ENCODE measurements at regions not wholly inside any gene's neighbourhood (a gene's known extent, or its start where the extent isn't known, plus 50 kb on each side); places are given as distances from the start of the nearest gene placed in this dataset.
"Not testable (repeated sequence)": the region's sequence is repeated elsewhere in the genome, so short reads cannot be mapped to it uniquely, and the experiment has no call there.

- no peak for DNase-seq (ENCODE audit: low read depth)
Measured at GRCh38 chr17:43315858-43316521, 82.2 kb upstream of the RNU2-1 start.

DNA sequence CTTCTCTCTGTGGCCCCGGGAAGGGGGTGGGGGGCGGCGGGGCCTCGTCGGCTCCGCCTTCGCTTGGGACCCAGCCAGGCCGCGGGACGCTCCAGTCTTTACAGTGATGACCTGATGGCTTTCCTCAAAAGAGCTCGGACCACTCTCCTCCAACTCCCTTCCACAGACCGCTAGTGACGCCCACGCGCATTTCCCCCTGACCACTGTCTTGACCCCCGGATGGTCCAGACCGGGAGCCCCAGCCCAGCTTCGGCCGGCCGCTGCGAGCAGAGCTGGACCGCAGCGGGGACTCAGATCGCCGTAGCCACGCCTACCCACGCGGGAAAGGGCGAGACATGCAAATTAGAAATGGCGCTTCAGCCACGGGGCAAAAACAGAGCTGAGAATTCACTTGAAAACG is 81.6 kb upstream of the RNU2-1 start:
- DNase-seq (ENCODE audit: low read depth), result no peak

GRCh38 chr17:43314611-43315011 is 80.8 kb upstream of the RNU2-1 start:
- no peak for DNase-seq (ENCODE audit: low read depth)

DNA sequence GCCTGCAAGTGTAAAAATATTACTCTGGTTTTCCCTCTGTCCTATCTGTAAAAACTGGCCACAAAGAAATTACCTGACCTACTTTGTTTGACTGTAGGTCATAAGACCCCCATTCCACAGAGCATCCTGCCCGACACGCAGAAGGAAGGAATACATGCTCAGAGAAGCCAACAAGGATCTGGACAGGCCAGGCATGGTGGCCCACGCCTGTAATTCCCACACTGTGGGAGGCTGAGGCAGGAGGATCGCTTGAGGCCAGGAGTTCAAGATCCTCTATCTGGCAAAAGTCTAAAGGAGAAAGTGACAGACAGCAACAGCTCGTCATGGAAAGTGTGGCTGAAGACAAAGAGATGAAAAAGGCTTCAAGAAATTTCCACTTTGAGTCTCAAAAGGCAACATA is 78.2 kb upstream of the RNU2-1 start:
- no peak for DNase-seq (ENCODE audit: low read depth)

DNA sequence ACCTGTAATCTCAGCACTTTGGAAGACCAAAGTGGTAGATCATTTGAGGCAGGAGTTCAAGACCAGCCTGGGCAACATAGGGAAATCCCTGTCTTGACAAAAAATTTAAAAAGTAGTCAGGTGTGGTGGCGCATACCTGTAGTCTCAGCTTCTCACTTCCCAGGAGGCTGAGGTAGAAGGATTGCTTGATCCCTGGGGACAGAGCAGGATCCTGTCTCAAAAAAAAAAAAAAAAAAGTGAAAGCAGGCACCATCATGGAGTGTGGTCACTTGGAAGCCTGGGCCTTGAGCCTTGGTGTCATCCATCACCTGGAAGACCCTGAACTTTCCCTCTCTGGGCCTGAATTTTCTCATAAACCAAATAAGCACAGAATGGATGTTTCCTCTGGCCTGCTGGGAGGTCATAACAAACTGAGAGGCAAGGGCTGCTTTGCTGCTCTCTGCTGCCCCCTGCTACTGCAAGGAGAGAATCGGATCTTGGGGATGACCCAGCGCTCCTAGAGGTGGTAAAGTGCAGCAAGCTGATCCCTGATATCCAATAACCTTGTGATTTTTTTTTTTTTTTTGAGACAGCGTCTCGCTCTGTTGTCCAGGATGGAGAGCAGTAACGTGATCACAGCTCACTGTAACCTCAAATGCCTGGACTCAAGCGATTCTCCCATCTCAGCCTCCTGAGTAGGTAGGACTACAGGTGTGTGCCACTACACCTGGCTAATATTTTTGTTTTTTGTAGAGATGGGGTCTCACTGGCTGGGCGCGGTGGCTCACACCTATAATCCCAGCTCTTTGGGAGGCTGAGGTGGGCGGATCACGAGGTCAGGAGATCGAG is 75.9 kb upstream of the RNU2-1 start:
- DNase-seq (ENCODE audit: low read depth), result no peak

GRCh38 chr17:43308999-43309398 is 75.2 kb upstream of the RNU2-1 start:
- no peak for DNase-seq (ENCODE audit: low read depth)

- not testable (repeated sequence) for DNase-seq (ENCODE audit: low read depth)
Measured at GRCh38 chr17:43304792-43305191, 71.0 kb upstream of the RNU2-1 start.

GRCh38 chr17:43303049-43303448 is 69.3 kb upstream of the RNU2-1 start:
- DNase-seq (ENCODE audit: low read depth), result not testable (repeated sequence)

- DNase-seq (ENCODE audit: low read depth), result not testable (repeated sequence)
Measured at GRCh38 chr17:43299300-43300076, 65.7 kb upstream of the RNU2-1 start.

DNA sequence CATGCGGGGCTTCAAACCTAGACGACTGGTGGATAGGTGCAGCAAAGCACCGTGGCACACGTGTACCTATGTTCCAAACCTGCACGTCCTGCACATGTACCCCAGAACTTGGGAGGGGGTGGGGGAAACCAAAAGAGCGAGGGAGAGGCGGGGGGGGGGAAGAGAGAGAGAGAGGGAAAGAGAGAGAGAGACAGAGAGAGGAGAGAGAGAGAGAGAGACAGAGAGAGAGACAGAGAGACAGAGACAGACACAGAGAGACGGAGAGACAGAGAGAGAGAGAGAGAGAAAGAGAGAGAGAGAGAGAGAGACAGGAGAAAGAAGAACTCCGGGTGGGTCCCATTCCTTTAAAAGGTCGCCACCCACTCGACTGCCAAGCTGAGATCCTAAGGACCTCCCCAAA is 55.9 kb upstream of the RNU2-1 start:
- not testable (repeated sequence) for DNase-seq (ENCODE audit: low read depth)

- not testable (repeated sequence) for DNase-seq (ENCODE audit: low read depth)
Measured at GRCh38 chr17:43283606-43284005, 49.8 kb upstream of the RNU2-1 start.

Data from CMK (cell line).